Loucy (cell line): ENCODE measurements at regions not wholly inside any gene's neighbourhood (a gene's known extent, or its start where the extent isn't known, plus 50 kb on each side); places are given as distances from the start of the nearest gene placed in this dataset.

Experiments
- EZH2phosphoT487 ChIP-seq: fragments of 200-600 bp; IDR thresholded peaks from 2 replicates; pipeline ENCODE4 v1.6.1; 2018; ENCODE audit warnings: antibody characterized with exemption, mild to moderate bottlenecking, moderate library complexity, borderline replicate concordance
- TF ChIP-seq, protein P1 (sequence below): fragments of 200-600 bp; sonication (generic); conservative IDR thresholded peaks from 2 replicates; pipeline ENCODE4 v1.5.1; 2014; ENCODE audit warnings: mild to moderate bottlenecking, antibody characterized with exemption, low read length

DNA sequence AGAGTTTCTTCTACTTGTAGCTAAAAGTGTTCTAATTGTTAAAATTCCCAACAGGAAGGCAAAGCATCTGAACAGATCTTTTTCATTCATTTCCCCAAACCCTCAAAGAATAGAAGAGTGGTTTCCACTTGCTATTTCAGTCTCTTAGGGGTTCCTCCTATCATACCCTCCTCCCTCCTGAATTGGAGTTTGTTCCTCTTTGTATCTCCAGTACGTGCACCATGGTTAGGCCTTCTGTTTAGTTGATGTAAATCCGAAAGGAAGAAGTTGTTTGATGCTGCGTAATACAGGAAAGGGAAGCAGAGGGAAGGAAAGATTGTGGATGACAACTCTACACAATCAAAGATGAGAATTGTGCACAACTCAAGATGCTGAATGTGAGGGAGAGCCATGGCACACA is 303.6 kb downstream of the PIK3R1 start:
- TF ChIP-seq, protein P1, sequence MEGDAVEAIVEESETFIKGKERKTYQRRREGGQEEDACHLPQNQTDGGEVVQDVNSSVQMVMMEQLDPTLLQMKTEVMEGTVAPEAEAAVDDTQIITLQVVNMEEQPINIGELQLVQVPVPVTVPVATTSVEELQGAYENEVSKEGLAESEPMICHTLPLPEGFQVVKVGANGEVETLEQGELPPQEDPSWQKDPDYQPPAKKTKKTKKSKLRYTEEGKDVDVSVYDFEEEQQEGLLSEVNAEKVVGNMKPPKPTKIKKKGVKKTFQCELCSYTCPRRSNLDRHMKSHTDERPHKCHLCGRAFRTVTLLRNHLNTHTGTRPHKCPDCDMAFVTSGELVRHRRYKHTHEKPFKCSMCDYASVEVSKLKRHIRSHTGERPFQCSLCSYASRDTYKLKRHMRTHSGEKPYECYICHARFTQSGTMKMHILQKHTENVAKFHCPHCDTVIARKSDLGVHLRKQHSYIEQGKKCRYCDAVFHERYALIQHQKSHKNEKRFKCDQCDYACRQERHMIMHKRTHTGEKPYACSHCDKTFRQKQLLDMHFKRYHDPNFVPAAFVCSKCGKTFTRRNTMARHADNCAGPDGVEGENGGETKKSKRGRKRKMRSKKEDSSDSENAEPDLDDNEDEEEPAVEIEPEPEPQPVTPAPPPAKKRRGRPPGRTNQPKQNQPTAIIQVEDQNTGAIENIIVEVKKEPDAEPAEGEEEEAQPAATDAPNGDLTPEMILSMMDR = no peak
- TF ChIP-seq EZH2phosphoT487 = no peak
